HG03442 (cell line): ENCODE measurements at regions not wholly inside any gene's neighbourhood (a gene's known extent, or its start where the extent isn't known, plus 50 kb on each side); places are given as distances from the start of the nearest gene placed in this dataset.

Experiments used
- ATAC-seq: cut with Tn5 transposase; IDR thresholded peaks from one replicate; pipeline ENCODE4 v1.9.1; 2021; ENCODE audit warnings: mild to moderate bottlenecking, moderate library complexity; ENCODE audit not compliant: unreplicated experiment

DNA sequence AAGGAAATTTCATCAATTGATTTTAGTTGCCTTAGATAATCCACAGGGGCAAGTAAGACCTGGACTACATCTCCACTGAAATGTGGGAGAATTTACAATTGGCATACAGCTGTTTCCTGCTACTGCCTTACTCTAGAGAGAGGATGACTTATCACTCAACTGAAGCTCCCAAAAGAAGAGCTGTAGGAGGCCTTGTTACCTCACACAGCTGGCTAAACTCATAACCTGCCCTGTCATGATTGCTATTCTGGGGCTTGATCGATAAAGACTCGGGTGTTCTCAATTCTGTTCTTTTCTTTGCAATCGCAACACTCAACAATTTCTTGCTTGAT, 1396.4 kb downstream of the EFNB2 start:
- peak; percentile 11 for ATAC-seq

- no peak for ATAC-seq
Observed at GRCh38 chr13:105135852-105136615, 1399.4 kb downstream of the EFNB2 start.

- no peak for ATAC-seq
Observed at GRCh38 chr13:105127732-105128131, 1407.7 kb downstream of the EFNB2 start.

DNA sequence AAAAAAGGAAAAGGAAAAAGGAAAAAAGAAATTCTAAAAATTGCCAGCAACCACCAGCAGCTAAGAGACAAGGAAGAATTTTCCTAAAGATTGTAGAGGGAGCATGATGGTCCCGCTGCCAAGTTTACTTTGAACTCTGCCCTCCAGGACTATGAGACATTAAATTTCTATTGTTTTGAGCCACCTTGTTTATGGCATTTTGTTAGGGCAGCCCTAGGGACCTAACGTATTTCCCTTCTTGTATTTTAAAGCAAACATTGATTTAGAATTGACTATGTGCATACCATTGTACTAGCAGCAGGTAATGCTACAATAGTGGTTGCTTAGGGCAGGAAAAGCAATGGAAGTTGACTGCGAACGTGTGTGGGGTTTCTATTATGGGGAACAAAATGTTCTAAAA, 1414.2 kb downstream of the EFNB2 start:
- no peak for ATAC-seq

- ATAC-seq: no peak
Observed at GRCh38 chr13:105118426-105118985, 1417.0 kb downstream of the EFNB2 start.

- no peak for ATAC-seq
Observed at GRCh38 chr13:105116966-105117365, 1418.5 kb downstream of the EFNB2 start.

DNA sequence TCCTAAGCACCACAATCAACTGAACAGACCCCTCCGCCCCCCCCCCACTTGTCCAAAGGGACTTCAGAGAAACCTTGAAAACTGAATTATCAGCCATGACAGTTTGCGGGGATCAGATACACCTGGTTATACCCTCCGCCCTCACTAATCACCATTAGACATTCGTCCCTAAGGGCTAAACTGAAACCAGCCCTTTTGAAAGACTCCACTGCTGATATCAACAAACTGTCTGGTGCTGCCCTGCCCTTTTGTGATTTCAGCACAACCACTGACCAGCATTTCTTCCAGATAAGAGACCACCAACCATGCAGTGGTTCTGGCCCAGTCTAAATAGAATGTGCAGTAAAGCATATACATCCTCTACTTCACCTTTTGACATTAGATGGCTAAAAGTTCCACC, 1422.9 kb downstream of the EFNB2 start:
- ATAC-seq: no peak

DNA sequence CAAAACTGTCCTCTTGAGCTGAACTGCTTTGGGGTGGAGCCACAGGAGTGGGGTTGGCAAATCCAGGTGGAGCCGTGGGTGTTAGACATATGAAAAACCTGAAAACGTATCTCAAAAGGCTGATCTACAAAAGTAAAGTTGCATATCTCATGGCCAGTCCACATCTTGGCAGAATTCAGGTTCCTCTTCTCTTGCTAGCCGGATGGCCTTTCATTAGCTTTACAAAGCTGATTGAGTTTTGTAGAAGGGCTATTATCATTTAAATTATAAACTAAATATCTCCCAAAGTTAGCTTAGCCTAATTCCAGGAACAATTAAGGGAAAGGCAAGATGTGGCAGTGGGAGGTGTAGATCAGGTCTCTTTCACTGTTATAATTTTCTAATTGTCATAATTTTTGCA, 1427.7 kb downstream of the EFNB2 start:
- ATAC-seq: no peak

- ATAC-seq: no peak
Observed at GRCh38 chr13:105105471-105105870, 1430.0 kb downstream of the EFNB2 start.

DNA sequence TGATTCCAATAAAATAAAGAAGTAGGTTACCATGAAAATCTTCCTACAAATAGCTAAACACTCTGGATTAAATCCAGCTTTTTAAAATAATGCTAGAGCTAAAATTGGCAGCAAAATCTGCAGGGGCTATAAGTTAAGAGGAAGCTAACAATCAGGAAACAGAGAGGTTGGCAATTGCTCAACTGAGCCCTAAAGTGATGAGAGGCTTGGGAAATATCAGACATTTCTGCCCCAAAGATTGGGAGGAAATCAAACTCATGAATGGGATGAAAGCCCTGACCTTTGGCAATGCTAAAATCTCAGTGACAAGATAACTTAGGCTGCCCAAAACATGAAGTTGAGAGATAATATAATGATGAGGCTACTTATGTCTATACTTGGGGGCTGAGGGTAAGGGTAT, 1437.9 kb downstream of the EFNB2 start:
- ATAC-seq: no peak

GRCh38 chr13:105089858-105090643, 1445.4 kb downstream of the EFNB2 start:
- ATAC-seq: no peak

DNA sequence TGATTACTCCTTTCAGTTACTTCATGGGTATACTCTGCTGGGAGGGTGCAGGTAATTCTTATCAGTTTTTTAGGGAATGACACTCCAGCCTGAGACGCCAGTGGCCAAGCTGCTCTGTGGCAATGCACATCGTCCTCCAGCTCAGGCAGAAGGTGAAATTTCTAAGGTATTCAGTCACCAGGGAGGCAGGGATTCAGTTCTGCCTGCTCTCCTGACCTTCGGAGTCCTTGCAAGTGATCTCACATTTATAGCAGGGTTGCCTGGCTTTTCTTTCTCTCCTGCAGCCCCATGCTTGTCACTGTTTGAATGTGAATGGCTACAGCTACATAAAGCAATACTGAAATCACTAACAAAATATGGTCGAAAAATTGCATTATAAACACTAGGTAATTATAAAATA, 1447.5 kb downstream of the EFNB2 start:
- no peak for ATAC-seq

GRCh38 chr13:105084931-105085330, 1450.5 kb downstream of the EFNB2 start:
- ATAC-seq: no peak

DNA sequence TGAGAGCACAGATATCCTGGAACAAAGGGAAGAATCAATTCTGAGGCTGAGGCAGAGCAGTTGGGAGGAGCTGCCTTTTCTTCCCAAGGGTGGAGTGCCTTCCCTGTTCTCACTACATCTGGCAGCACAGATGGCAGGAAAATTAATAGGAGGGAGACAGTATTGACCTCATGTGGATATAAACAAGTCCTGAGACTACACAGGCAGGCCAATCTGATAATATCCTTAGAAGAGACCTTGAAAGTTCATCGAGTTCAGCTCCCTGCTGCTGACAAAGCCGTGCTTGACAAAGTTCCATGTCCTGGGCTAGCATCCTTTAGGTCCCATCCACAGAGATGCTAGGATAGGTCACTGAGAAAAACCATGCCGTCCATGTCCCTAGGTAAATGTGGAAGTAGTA, 1451.5 kb downstream of the EFNB2 start:
- no peak for ATAC-seq

DNA sequence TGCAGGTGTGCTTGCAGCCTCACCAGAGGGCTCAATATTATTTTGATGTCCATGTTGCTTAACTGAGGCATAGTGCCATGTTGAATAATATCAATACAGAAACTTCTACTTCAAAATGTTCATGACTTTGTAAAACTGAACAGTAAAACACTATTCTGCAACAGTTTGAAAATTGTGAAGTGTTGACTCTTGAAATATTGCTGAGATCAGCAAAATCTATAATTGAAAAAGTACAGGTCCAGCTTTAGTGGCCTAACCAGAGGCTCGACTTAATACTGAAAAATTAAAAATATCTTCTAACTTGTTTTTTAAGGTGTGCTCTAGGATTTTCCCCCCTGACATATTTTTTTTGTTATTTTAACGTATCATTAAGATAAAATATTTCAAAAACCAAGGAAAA, 1460.7 kb downstream of the EFNB2 start:
- ATAC-seq: no peak

DNA sequence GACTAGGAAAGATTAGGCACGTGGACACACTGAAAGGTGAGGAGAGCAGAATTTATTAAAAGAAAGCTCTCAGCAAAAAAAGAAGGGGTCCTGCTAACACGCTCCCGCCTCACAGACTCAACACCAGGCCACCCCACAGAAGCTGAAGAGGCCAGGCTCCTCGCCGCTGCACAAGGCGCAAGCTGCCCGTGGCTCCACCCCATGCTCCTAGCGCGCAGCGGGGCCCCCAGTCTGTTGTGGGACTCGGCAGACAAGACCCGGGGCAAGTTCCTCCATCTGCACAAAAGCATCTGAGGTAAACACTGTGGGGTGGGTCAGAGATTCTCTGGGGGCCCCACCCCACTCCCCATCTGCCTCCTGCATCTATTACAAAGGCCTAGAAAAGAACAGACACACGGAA, 1462.4 kb downstream of the EFNB2 start:
- no peak for ATAC-seq

- no peak for ATAC-seq
Observed at GRCh38 chr13:105070452-105070851, 1465.0 kb downstream of the EFNB2 start.

- no peak for ATAC-seq
Observed at GRCh38 chr13:105069106-105069505, 1466.4 kb downstream of the EFNB2 start.

DNA sequence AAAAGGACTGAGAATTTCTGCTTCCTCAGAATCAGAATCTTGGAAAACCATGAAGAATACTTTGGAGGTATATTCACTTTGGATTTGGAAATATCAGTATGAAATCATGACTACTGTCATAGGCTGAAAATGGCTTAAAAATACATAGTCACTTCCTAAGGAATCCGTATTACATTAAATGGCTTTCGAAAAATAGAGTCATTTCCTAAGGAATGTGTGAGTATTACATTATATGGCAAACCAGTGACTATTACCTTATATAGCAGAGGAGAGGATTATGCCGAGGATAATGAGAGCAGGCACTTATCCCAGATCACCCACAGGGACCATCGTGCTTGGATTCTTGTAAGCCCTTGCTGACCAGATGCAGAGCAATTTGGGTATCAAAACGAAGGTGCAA, 1471.8 kb downstream of the EFNB2 start:
- no peak for ATAC-seq

GRCh38 chr13:105059786-105060185, 1475.7 kb downstream of the EFNB2 start:
- ATAC-seq: no peak

- ATAC-seq: no peak
Observed at GRCh38 chr13:105058517-105058916, 1476.9 kb downstream of the EFNB2 start.

DNA sequence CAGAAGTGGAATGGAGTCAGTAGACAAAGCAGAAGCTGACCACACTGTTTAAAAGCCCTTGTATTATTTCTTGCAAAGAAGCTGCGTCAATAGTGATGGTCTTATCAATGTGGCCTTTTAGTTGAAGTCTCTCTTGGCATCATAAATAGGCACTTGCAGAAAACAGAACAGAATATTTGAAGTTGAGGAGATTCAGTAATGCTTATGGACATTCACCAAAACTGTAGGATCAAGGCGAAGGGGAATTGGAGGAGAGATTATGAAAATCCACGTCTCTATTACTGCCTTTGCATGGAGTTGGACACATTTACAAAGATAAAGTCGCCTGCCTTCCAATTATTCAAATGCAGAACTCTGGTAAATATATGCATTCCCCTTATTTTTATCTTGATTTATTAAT, 1482.8 kb downstream of the EFNB2 start:
- no peak for ATAC-seq
